IMR-90 (cell line): ENCODE measurements at regions not wholly inside any gene's neighbourhood (a gene's known extent, or its start where the extent isn't known, plus 50 kb on each side); places are given as distances from the start of the nearest gene placed in this dataset.

Source experiments
- ATAC-seq: fragments of 200-7000 bp; cut with Tn5 transposase; 2 replicates; pipeline ENCODE4 v1.9.1; 2020; ENCODE audit warnings: low read depth, mild to moderate bottlenecking, moderate library complexity
- BruUV-seq: library from RNA; stranded (reverse); fragments of 400-500 nt; replicated peaks from 2 replicates; lab custom pipeline; 2021; lab: Mats Ljungman, UMichigan
- CTCF ChIA-PET: fragments of 300-600 bp; formaldehyde crosslinking; extraction: SDS; loops from one replicate; lab custom pipeline; 2021; ENCODE audit warnings: antibody characterized with exemption; lab: Yijun Ruan, JAX
- POLR2A ChIA-PET: fragments of 300-600 bp; sonication (Branson Sonifier 250); formaldehyde crosslinking; loops from one replicate; lab custom pipeline; 2022; ENCODE audit warnings: antibody characterized with exemption; ENCODE audit not compliant: unreplicated experiment; lab: Charles Lee
- DNase-seq: peaks from one replicate; pipeline ENCODE4 v3.0.0; 2013
- H2AFZ ChIP-seq: replicated peaks from 2 replicates; pipeline ENCODE3; 2013; ENCODE audit warnings: low read length, mild to moderate bottlenecking; ENCODE audit not compliant: poor library complexity
- H2AK5ac ChIP-seq: 2 replicates; pipeline ENCODE4 v1.6.1; 2013; ENCODE audit warnings: low read depth, low read length, inconsistent platforms
- H2AK9ac ChIP-seq: replicated peaks from 2 replicates; pipeline ENCODE3; 2013; ENCODE audit warnings: mild to moderate bottlenecking, low read depth, low read length, moderate library complexity; ENCODE audit not compliant: poor library complexity
- H2BK120ac ChIP-seq: 2 replicates; pipeline ENCODE4 v1.6.1; 2013; ENCODE audit warnings: low read depth, low read length, inconsistent platforms
- H2BK15ac ChIP-seq: 3 replicates; pipeline ENCODE4 v1.6.1; 2013; ENCODE audit warnings: low read depth, low read length, inconsistent platforms
- H2BK20ac ChIP-seq: 2 replicates; pipeline ENCODE4 v1.6.1; 2013; ENCODE audit warnings: low read depth, mild to moderate bottlenecking, inconsistent platforms, low read length, moderate library complexity
- H2BK5ac ChIP-seq: 2 replicates; pipeline ENCODE4 v1.6.1; 2013; ENCODE audit warnings: mild to moderate bottlenecking, low read depth, low read length, inconsistent platforms; ENCODE audit not compliant: poor library complexity, severe bottlenecking
- H3K14ac ChIP-seq: replicated peaks from 2 replicates; pipeline ENCODE4 v1.6.1; 2013; ENCODE audit warnings: low read depth, low read length, inconsistent platforms
- H3K18ac ChIP-seq: 2 replicates; pipeline ENCODE4 v1.6.1; 2013; ENCODE audit warnings: low read depth, low read length, control low read depth
- H3K23ac ChIP-seq: 2 replicates; pipeline ENCODE4 v1.6.1; 2013; ENCODE audit warnings: low read depth, low read length, inconsistent platforms
- H3K27ac ChIP-seq: 2 replicates; pipeline ENCODE4 v1.5.1; 2013; ENCODE audit warnings: mild to moderate bottlenecking, control low read depth, low read length; ENCODE audit not compliant: insufficient read depth
- H3K27me3 ChIP-seq: 2 replicates; pipeline ENCODE4 v1.6.1; 2013; ENCODE audit warnings: low read length; ENCODE audit not compliant: control insufficient read depth, insufficient read depth
- H3K36me3 ChIP-seq: 2 replicates; pipeline ENCODE4 v1.6.1; 2013; ENCODE audit warnings: low read length, mixed read lengths; ENCODE audit not compliant: control insufficient read depth, insufficient read depth
- H3K4ac ChIP-seq: 2 replicates; pipeline ENCODE4 v1.6.1; 2013; ENCODE audit warnings: low read depth, low read length, inconsistent platforms
- H3K4me1 ChIP-seq: 2 replicates; pipeline ENCODE4 v1.6.1; 2013; ENCODE audit warnings: low read length, mixed read lengths; ENCODE audit not compliant: control insufficient read depth, insufficient read depth
- H3K4me2 ChIP-seq: 2 replicates; pipeline ENCODE4 v1.6.1; 2013; ENCODE audit warnings: low read depth, mild to moderate bottlenecking, control low read depth, low read length, moderate library complexity
- H3K4me3 ChIP-seq: 2 replicates; pipeline ENCODE4 v1.5.1; 2013; ENCODE audit warnings: low read depth, mild to moderate bottlenecking, control low read depth, low read length, moderate library complexity; ENCODE audit not compliant: insufficient read depth
- H3K56ac ChIP-seq: 2 replicates; pipeline ENCODE4 v1.6.1; 2013; ENCODE audit warnings: low read length, inconsistent platforms; ENCODE audit not compliant: insufficient read depth; ENCODE audit errors: extremely low read depth
- H3K79me1 ChIP-seq, 2 experiments: 2 replicates each; pipeline ENCODE4 v1.6.1; 2013; ENCODE audit warnings: low read length in 2 of 2, inconsistent platforms in 1 of 2, low read depth in 1 of 2
- H3K9ac ChIP-seq: 2 replicates; pipeline ENCODE4 v1.6.1; 2013; ENCODE audit warnings: low read depth, low read length, control low read depth
- H3K9me1 ChIP-seq: 2 replicates; pipeline ENCODE4 v1.6.1; 2013; ENCODE audit warnings: low read length, inconsistent platforms; ENCODE audit not compliant: insufficient read depth
- H3K9me3 ChIP-seq: 2 replicates; pipeline ENCODE4 v1.6.1; 2013; ENCODE audit warnings: low read length; ENCODE audit not compliant: control insufficient read depth, insufficient read depth
- H4K20me1 ChIP-seq: 2 replicates; pipeline ENCODE4 v1.6.1; 2013; ENCODE audit warnings: low read length, inconsistent platforms; ENCODE audit not compliant: insufficient read depth
- H4K5ac ChIP-seq: 2 replicates; pipeline ENCODE4 v1.6.1; 2013; ENCODE audit warnings: mild to moderate bottlenecking, low read depth, low read length, control low read depth
- H4K8ac ChIP-seq, 2 experiments: 2 replicates each; pipeline ENCODE4 v1.6.1; 2013; ENCODE audit warnings: low read depth in 2 of 2, low read length in 2 of 2, control low read depth in 1 of 2, inconsistent platforms in 1 of 2
- H4K91ac ChIP-seq: 2 replicates; pipeline ENCODE4 v1.6.1; 2013; ENCODE audit warnings: low read depth, low read length, inconsistent platforms; ENCODE audit not compliant: insufficient read depth
- BHLHE40 ChIP-seq: fragments of 150-350 bp; IDR thresholded peaks from 2 replicates; pipeline ENCODE4 v1.6.1; 2016; ENCODE audit warnings: mild to moderate bottlenecking, low read depth, low read length
- CEBPB ChIP-seq: IDR thresholded peaks from 2 replicates; pipeline ENCODE4 v1.6.1; 2012; ENCODE audit warnings: low read depth, low read length, improper control_type of control experiment
- WGBS, 2 experiments: methylation state at CpG; one replicate each; pipeline versions ENCODE4 v1.1.5 to v1.1.7; 2013; ENCODE audit warnings: missing lambda C conversion rate in 2 of 2; ENCODE audit not compliant: insufficient read length in 1 of 2; ENCODE audit errors: extremely low coverage in 2 of 2; 5-methylcytosine and 5-hydroxymethylcytosine counted together
- dilution Hi-C: fragments of 300-500 bp; cut with HindIII; formaldehyde crosslinking; loops from one replicate; pipeline ENCODE4 v1.14.3; 2018; ENCODE audit warnings: low sequenced_read_pairs; ENCODE audit not compliant: unreplicated experiment
- in situ Hi-C: fragments of 300-500 bp; cut with MboI; formaldehyde crosslinking; loops from 3 replicates; pipeline ENCODE4 v1.14.3; 2019; ENCODE audit warnings: low sequenced_read_pairs, inconsistent platforms, mixed read lengths
- intact Hi-C: fragments of 100-400 bp; cut with micrococcal nuclease; formaldehyde crosslinking; loops from 2 replicates; pipeline ENCODE4 v1.10.0; 2022

GRCh38 chr13:112184261-112184660, 117.3 kb downstream of the SOX1 start:
- Histone ChIP-seq H3K4me3 (no peak overlapping the region), H4K5ac (no peak overlapping the region), H3K36me3 (no peaks in the 10 kb centered on the region), H3K9me3 (peaks cover 72% of the 10 kb centered on the region), H3K79me1 (no peaks in the 10 kb centered on the region), H3K9ac (no peak overlapping the region), H3K4me2 (no peak overlapping the region), H3K4ac (no peak overlapping the region), H3K27me3 (no peaks in the 10 kb centered on the region), H2BK120ac (no peak overlapping the region), H2AFZ (no peak overlapping the region), H3K9me1 (no peaks in the 10 kb centered on the region), H3K18ac (no peak overlapping the region), H2BK20ac (no peak overlapping the region), H3K4me1 (no peaks in the 10 kb centered on the region), H2AK9ac (no peak overlapping the region), H2AK5ac (no peak overlapping the region), H4K91ac (no peak overlapping the region), H3K14ac (no peak overlapping the region), H3K23ac (no peak overlapping the region), H2BK15ac (no peak overlapping the region), H3K27ac (no peak overlapping the region), H3K56ac (no peak overlapping the region), H2BK5ac (no peak overlapping the region), H4K20me1 (no peaks in the 10 kb centered on the region), H4K8ac (no peak overlapping the region)
- DNase-seq (no peak), ATAC-seq (no peak)
- no peak for TF ChIP-seq CEBPB
- TF ChIP-seq BHLHE40, result no peak
- dilution Hi-C loops (no loop called here), in situ Hi-C loops (no loop called here), intact Hi-C loops (no loop called here)
- whole genome bisulfite sequencing, 2 experiments, result 29% methylated on average over 5 of the region's 14 CpGs; no CpG with 5 or more reads in 1 of the 2 experiments
- no TSS peak for BruUV-seq
- CTCF ChIA-PET, result no interaction called here
- POLR2A ChIA-PET, result no interaction called here
